ENCODE measurements at regions not wholly inside any gene's neighbourhood (a gene's known extent, or its start where the extent isn't known, plus 50 kb on each side); places are given as distances from the start of the nearest gene placed in this dataset.

DNA sequence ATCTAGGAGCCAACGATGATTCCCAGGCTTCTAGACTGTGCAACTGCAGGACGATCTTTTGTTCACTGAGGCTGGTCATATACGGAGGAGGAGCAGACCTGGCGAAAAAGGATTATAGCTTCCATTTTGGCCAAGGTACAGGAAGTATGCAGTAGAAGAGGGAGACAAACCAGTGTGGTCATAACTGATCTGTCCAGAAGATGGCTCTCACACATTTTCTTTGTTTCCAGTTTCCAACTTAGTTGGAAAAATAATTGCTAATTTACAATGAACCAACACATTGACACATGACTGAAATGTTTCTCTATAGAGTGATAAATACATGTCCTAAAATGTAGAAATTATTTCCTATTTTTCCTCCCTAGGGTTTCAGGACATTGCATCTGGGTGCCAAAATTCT is 364.1 kb upstream of the BTBD3 start:
- no peak for DNase-seq

DNA sequence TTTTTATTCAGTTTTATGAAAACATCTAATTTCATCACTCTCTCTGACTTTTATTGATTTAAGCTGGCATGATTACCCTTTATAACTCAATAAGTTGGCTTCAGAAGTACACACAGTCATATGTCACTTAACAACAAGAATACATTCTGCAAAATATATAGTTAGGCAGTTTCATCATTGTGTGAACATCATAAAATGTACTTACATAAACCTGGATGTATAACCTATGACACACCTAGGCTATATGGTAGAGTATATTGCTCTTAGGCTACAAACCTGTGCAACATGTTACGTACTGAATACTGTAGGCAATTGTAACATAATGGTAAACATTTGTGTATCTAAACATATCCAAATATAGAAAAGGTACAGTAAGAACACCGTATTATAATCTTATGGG is 362.2 kb upstream of the BTBD3 start:
- DNase-seq, result no peak

DNA sequence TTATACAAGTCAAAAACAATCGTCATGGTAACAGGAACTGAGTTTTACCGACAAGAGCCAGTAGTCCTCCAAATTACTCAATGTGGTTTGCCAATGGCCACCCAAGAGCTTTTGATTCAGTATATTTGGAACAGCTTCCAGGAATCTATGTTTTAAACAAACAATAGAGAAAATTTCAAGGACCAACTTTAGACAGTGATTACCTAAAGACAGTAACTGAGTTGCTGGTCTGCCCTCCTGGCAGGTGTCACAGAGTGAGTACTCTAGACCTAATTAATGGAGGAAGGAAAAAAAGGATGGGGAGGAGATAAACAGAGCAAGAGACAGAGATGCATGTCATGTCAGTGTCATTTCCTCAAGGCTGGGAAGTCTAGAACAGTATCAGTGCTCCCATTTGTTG is 361.3 kb upstream of the BTBD3 start:
- no peak for DNase-seq

DNA sequence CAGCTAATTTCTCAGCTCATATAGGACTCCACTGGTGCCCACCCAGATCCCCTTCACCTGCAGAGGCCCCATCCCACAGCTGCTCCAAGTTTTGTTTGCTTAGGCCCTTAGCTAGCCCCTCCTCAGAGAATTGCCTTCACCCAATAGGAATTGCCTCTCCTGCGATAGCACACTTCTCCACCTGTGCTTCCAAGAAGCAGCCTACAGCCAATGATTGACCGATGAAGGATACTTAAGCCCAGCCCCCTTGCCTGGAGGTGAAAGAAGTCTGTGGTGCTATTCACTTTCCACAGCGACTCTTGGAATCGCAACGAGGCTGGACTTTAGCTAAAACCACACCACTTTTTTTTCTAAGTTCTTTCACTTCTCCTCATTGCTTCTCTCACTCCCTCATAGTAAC is 353.2 kb upstream of the BTBD3 start:
- no peak for DNase-seq

DNA sequence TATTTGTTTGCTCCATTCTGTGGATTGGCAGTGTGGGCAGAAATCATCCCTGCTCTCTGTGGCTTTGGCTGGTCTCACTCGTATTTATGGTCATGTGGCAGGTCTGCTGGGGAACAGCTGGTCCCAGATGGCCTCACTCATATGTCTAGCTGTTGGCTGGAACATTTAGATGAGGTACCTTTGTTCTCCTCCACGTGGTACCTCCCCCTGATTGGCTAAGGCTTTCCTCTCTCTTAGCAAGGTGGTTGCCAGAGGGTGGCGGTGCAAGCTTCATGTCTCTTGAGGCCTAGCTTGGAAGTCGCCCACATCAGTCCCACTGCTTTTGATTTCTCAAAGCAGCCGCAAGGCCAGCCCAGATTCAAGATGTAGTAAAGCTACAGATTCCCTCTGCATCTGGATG is 348.5 kb upstream of the BTBD3 start:
- DNase-seq, result no peak

DNA sequence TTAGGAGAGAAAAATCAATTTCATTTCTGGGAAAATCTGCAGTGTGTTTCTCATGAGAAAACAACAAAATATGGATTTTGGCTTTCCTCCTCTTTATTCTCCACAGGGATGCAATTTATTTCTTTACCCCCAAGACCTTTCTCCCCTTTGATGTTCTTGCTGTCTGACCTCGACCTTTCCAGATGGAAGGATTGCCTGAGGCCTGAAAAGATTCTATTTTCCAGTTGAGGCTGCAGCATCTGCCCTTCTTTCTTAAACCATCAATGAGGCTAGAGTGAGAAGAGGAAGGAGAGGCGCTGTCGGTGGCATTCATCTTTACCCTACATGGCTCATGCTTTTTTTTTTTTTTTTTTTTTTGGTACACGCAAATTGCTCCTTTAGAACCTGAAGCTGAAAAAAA is 344.2 kb upstream of the BTBD3 start:
- no peak for DNase-seq

DNA sequence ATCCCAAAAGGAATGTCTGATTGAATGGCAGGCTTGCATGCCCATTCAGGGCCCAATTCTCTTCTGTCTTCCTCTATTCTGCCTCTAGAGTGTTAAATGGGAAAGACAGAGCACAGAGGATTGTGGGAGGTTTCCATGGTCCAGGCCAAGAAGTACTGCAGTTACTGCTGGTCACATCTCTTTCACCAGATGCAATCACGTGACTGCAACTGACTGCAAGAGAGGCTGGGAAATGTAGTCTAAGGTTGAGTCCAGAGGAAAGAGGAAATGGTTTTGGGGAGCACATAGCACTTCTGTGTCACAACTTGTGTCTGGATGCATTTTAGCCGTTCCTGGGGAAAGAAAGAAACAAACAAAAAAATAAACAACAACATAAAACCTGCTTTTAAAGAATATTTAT is 336.4 kb upstream of the BTBD3 start:
- no peak for DNase-seq

DNA sequence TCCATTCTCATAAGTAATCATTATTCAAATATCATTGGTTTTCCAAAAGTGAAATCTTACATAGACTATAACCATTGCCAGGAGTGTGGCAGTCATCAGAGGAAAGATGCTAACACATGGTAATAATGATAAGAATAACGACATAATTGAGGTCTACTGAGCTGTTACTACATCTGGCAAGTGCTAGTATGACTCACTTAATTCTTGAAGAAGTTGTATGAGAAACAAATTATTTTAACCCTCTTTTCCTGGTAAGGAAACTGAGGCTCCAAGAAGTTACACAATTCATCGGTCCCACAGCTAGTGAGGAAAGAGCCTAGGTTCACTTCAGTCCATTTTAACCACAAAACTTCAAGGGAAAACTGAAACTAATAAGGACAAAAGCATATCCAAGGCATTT is 335.6 kb upstream of the BTBD3 start:
- DNase-seq, result no peak

- DNase-seq, result no peak
Measured at GRCh38 chr20:11585752-11586352, 331.8 kb upstream of the BTBD3 start.

GRCh38 chr20:11588875-11589274 is 328.8 kb upstream of the BTBD3 start:
- no peak for DNase-seq

- DNase-seq, result no peak
Measured at GRCh38 chr20:11591965-11592364, 325.7 kb upstream of the BTBD3 start.

DNA sequence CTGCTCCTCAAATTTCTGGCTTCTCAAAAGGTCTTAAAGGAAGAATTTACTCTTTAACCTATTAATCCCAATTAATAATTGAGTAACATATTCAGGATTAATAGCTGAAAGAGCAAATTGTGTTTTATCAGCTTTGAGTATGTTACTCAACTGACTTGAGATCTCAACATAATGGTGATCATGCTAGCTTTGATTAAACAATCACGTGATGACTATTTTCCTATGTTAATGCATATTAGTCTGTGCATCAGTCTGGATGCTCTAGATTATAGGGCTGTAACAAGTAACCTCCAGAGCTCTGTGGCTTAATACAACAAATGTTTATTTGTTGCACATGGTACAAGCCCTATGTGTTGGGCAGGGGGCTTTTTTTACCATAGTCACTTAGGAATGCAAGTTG is 313.4 kb upstream of the BTBD3 start:
- DNase-seq, result no peak

DNA sequence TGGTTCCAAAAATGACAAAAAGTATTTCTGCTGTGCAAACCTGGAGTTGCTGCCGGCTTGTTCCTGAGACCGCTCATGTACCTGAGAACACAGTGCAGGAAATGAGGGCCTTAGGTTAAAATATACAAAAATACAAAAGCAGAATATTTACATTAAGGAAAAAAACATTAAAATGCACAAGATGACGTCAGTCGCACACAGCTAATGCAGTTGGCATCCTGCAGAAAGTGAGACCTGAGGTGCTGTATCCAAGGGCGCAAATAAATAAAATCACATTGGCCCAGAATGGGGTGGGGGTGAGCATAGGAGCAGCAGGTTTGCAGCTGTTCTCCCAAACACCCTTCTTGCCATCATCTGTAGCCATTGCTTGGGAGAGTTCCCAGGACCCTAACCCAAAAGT is 310.6 kb upstream of the BTBD3 start:
- DNase-seq, result no peak

- no peak for DNase-seq
Measured at GRCh38 chr20:11608736-11609135, 309.0 kb upstream of the BTBD3 start.

GRCh38 chr20:11624704-11625103 is 293.0 kb upstream of the BTBD3 start:
- no peak for DNase-seq

GRCh38 chr20:11626551-11626950 is 291.1 kb upstream of the BTBD3 start:
- DNase-seq, result no peak

- DNase-seq, result no peak
Measured at GRCh38 chr20:11642866-11643265, 274.8 kb upstream of the BTBD3 start.

DNA sequence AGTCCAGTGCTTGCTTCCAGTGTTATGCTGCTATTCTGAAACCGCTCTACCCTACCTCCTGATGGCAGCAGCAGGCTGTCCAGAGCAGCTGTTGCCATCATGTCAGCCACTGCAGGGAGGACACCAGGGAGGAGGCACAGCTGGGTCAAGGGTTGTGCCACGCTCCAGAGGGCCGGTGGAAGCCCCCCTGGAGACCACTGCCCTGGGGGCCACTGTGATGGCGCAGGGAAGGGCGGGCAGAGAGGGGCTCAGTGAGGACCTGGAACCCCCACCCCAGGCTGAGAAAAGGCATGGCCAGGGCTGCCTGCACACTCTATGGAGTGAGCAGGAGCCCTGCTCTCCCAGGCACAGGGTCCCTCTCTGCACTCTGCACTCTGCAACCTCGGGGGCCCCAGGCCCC is 271.3 kb upstream of the BTBD3 start:
- DNase-seq, result no peak

DNA sequence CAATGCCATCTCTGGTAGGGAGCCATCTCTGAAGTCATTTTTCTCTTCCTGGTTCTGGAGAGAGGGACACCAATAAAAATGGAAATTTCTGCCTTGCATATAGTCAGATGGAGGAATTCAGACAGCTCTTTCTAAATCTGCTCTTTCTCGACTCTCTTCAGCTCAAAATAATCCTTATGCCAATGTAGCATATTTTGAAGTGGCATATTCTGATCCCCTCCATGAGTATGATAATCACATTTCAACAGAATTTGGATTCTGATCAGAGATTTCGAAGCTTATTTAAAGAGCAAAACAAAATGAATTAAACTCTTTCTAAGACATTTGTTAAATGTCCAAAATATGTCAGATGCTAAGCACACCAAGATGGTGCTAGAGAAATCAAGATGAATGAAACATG is 267.1 kb upstream of the BTBD3 start:
- no peak for DNase-seq

- DNase-seq, result no peak
Measured at GRCh38 chr20:11651138-11651537, 266.6 kb upstream of the BTBD3 start.

DNA sequence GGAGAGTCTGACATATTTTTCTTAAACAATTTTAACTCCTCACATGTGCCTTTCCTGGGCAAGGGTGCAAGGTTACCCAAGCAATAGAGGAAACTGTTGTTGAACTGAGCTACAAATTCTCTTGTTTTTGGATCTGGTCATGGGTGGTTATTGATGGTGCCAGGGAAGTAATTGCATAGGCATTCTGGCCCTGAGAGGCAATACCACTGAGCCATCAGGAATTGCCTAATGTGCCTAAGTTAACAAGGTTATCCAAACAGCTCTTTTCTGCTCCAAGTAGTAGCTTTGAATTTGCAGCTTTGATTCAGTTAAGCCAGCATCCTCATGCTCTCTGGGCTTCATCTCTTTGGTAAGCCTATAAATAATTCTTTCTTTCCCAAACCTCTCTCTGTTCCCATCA is 266.0 kb upstream of the BTBD3 start:
- DNase-seq, result no peak

GRCh38 chr20:11652128-11652527 is 265.6 kb upstream of the BTBD3 start:
- no peak for DNase-seq

DNA sequence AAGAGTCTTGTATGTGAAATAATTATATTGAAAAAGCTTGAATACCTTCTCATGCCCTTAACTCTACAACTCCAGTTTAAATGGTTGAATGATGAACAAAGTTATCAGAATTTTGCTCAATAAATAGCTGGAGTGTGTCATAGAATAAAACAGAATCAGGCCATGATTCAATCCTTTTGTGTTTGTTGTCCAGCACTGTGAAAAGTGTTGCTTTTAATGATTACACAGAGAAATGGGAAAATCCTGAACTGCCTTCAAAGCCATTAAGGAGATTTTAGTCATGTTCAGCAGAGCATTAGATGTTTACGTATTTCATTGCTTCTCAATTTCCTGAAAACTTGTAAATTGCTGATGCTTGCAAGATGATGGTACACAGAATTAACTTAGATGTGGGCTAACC is 262.9 kb upstream of the BTBD3 start:
- no peak for DNase-seq

DNA sequence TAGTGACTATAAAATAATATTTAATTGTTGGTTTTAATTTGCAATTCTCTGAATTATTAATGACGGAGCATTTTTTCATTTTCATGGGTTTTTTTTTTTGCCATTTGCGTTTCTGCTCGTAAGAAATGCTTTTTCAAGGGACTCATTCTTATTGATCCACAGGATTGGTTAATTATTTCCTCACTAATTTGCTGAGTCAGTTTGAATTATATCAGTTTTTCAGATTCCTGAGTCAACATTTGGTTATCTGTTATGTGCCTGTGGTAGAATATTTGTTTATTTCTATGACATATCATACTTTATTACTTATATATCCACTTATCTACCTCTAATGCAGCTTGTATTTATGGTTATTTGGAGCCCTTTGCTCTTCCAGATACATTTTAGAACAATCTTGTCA is 257.0 kb upstream of the BTBD3 start:
- DNase-seq, result no peak

GRCh38 chr20:11671015-11671511 is 246.6 kb upstream of the BTBD3 start:
- no peak for DNase-seq

DNA sequence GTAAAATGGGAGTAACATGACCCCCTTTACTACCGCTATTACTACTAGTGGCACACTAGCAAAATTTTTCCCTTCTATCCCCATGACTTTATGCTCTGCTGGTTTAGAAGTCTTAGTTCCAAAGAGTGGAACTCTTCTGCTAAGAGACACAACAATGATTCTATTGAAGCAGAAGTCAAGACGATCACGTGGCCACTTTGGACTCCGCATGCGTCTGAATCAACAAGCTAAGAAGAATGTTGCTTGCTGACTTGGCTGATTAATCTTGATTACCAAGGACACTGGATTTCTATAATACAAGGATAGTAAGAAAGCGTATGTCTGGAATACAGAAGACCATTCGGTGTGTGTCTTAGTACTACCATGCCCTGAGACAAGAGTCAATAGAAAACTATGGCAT is 244.7 kb upstream of the BTBD3 start:
- no peak for DNase-seq
